H9 (cell line): ENCODE measurements at regions not wholly inside any gene's neighbourhood (a gene's known extent, or its start where the extent isn't known, plus 50 kb on each side); places are given as distances from the start of the nearest gene placed in this dataset.

ENCODE experiments used
- DNase-seq: peaks from one replicate; pipeline ENCODE4 v3.0.0-alpha.2; 2017
- H2AFZ ChIP-seq: one replicate; pipeline ENCODE4 v1.6.1; 2013; ENCODE audit warnings: mild to moderate bottlenecking, low read length, control low read depth, moderate library complexity
- H2AK5ac ChIP-seq: 2 replicates; pipeline ENCODE4 v1.6.1; 2013; ENCODE audit warnings: low read length, control low read depth, mixed read lengths; ENCODE audit not compliant: insufficient read length
- H2BK120ac ChIP-seq: one replicate; pipeline ENCODE4 v1.6.1; 2013; ENCODE audit warnings: low read depth, mild to moderate bottlenecking, low read length, control low read depth, inconsistent platforms; ENCODE audit not compliant: poor library complexity, severe bottlenecking
- H2BK12ac ChIP-seq: 2 replicates; pipeline ENCODE4 v1.6.1; 2013; ENCODE audit warnings: low read length, control low read depth, mixed read lengths, low read depth; ENCODE audit not compliant: insufficient read length
- H2BK15ac ChIP-seq: 2 replicates; pipeline ENCODE4 v1.6.1; 2013; ENCODE audit warnings: low read depth, low read length, control low read depth
- H2BK20ac ChIP-seq: one replicate; pipeline ENCODE4 v1.6.1; 2013; ENCODE audit warnings: low read depth, mild to moderate bottlenecking, low read length, control low read depth, inconsistent platforms; ENCODE audit not compliant: poor library complexity, severe bottlenecking
- H2BK5ac ChIP-seq: 2 replicates; pipeline ENCODE4 v1.6.1; 2013; ENCODE audit warnings: low read length, control low read depth, mixed read lengths; ENCODE audit not compliant: insufficient read length
- H3K14ac ChIP-seq: 2 replicates; pipeline ENCODE4 v1.6.1; 2013; ENCODE audit warnings: low read length, control low read depth; ENCODE audit not compliant: insufficient read depth
- H3K18ac ChIP-seq: 2 replicates; pipeline ENCODE4 v1.6.1; 2013; ENCODE audit warnings: low read depth, mild to moderate bottlenecking, mixed read lengths, low read length, control low read depth; ENCODE audit not compliant: insufficient read length
- H3K23ac ChIP-seq: 2 replicates; pipeline ENCODE4 v1.6.1; 2013; ENCODE audit warnings: low read length, control low read depth, mixed read lengths, low read depth; ENCODE audit not compliant: insufficient read length
- H3K23me2 ChIP-seq: 2 replicates; pipeline ENCODE4 v1.6.1; 2013; ENCODE audit warnings: low read depth, mild to moderate bottlenecking, mixed read lengths, low read length, control low read depth; ENCODE audit not compliant: insufficient read length, poor library complexity, severe bottlenecking
- H3K27ac ChIP-seq: 2 replicates; pipeline ENCODE4 v1.5.1; 2013; ENCODE audit warnings: low read length, control low read depth, mixed read lengths, low read depth; ENCODE audit not compliant: insufficient read length
- H3K27me3 ChIP-seq: 2 replicates; pipeline ENCODE4 v1.6.1; 2013; ENCODE audit warnings: low read length, control low read depth, inconsistent platforms; ENCODE audit not compliant: insufficient read depth
- H3K4ac ChIP-seq: 2 replicates; pipeline ENCODE4 v1.6.1; 2013; ENCODE audit warnings: low read depth, mild to moderate bottlenecking, control low read depth, inconsistent platforms, low read length, moderate library complexity
- H3K4me1 ChIP-seq: 2 replicates; pipeline ENCODE4 v1.6.1; 2013; ENCODE audit warnings: low read length, control low read depth, inconsistent platforms; ENCODE audit not compliant: insufficient read depth
- H3K4me2 ChIP-seq: 2 replicates; pipeline ENCODE4 v1.6.1; 2013; ENCODE audit warnings: low read length, control low read depth, mixed read lengths; ENCODE audit not compliant: insufficient read length, insufficient read depth
- H3K56ac ChIP-seq: 2 replicates; pipeline ENCODE4 v1.6.1; 2013; ENCODE audit warnings: low read depth, mild to moderate bottlenecking, mixed read lengths, low read length, control low read depth; ENCODE audit not compliant: insufficient read length
- H3K79me1 ChIP-seq: 2 replicates; pipeline ENCODE4 v1.6.1; 2013; ENCODE audit warnings: low read depth, mild to moderate bottlenecking, moderate library complexity, low read length, control low read depth, inconsistent platforms; ENCODE audit not compliant: insufficient read depth, poor library complexity, severe bottlenecking
- H3K79me2 ChIP-seq: 2 replicates; pipeline ENCODE4 v1.6.1; 2013; ENCODE audit warnings: low read length, control low read depth, inconsistent platforms; ENCODE audit not compliant: insufficient read depth
- H3K9ac ChIP-seq: 2 replicates; pipeline ENCODE4 v1.6.1; 2013; ENCODE audit warnings: low read length, control low read depth, mixed read lengths; ENCODE audit not compliant: insufficient read length; ENCODE audit errors: extremely low read depth
- H3K9me3 ChIP-seq: one replicate; pipeline ENCODE4 v1.6.1; 2013; ENCODE audit warnings: low read depth, low read length, inconsistent platforms; ENCODE audit not compliant: control insufficient read depth
- H3T11ph ChIP-seq: one replicate; pipeline ENCODE4 v1.6.1; 2013; ENCODE audit warnings: mild to moderate bottlenecking, low read length, control low read depth, inconsistent platforms
- H4K20me1 ChIP-seq: one replicate; pipeline ENCODE4 v1.6.1; 2013; ENCODE audit not compliant: control insufficient read depth, insufficient read length, insufficient read depth
- H4K5ac ChIP-seq: 2 replicates; pipeline ENCODE4 v1.6.1; 2013; ENCODE audit warnings: low read depth, mild to moderate bottlenecking, mixed read lengths, low read length, control low read depth; ENCODE audit not compliant: insufficient read length
- H4K8ac ChIP-seq: replicated peaks from 2 replicates; pipeline ENCODE4 v1.6.1; 2013; ENCODE audit warnings: low read length, control low read depth, mixed read lengths, low read depth; ENCODE audit not compliant: insufficient read length
- H4K91ac ChIP-seq: 2 replicates; pipeline ENCODE4 v1.6.1; 2013; ENCODE audit warnings: low read depth, mild to moderate bottlenecking, moderate library complexity, mixed read lengths, low read length, control low read depth; ENCODE audit not compliant: insufficient read length
- H3K27ac Mint-ChIP-seq, 3 experiments: 2 replicates in 2 of 3; 3 replicates in 1 of 3; pipeline ENCODE4 v1.8.0; 2020 to 2021; ENCODE audit warnings: mixed read lengths in 3 of 3, mild to moderate bottlenecking in 1 of 3, moderate library complexity in 1 of 3
- H3K27me3 Mint-ChIP-seq: 2 replicates; pipeline ENCODE4 v1.8.0; 2021; ENCODE audit warnings: low read depth, mild to moderate bottlenecking, moderate library complexity, mixed read lengths
- H3K36me3 Mint-ChIP-seq, 3 experiments: 2 replicates in 2 of 3; 3 replicates in 1 of 3; pipeline ENCODE4 v1.8.0; 2020 to 2021; ENCODE audit warnings: low read depth in 3 of 3, mixed read lengths in 3 of 3; ENCODE audit not compliant: insufficient read depth in 1 of 3
- H3K4me1 Mint-ChIP-seq, 2 experiments: 2 replicates each; pipeline ENCODE4 v1.8.0; 2020; ENCODE audit warnings: mixed read lengths in 2 of 2
- H3K4me3 Mint-ChIP-seq, 2 experiments: 2 replicates in 1 of 2; 3 replicates in 1 of 2; pipeline ENCODE4 v1.8.0; 2020 to 2021; ENCODE audit warnings: mild to moderate bottlenecking in 2 of 2, mixed read lengths in 2 of 2, moderate library complexity in 1 of 2
- H3K9me3 Mint-ChIP-seq, 2 experiments: 2 replicates in 1 of 2; 3 replicates in 1 of 2; pipeline ENCODE4 v1.8.0; 2020; ENCODE audit warnings: mild to moderate bottlenecking in 2 of 2, mixed read lengths in 2 of 2, moderate library complexity in 1 of 2
- WGBS: extraction: QIAGEN DNeasy Blood & Tissue Kit; methylation state at CpG from one replicate; pipeline ENCODE4 v1.1.7; 2013; ENCODE audit warnings: missing lambda C conversion rate, low lambda C conversion rate, mixed read lengths; ENCODE audit not compliant: insufficient read length; ENCODE audit errors: extremely low coverage; 5-methylcytosine and 5-hydroxymethylcytosine counted together
- TF ChIP-seq, protein P1 (sequence below): fragments of 200-600 bp; sonication (generic); conservative IDR thresholded peaks from 3 replicates; pipeline ENCODE4 v1.8.0; 2021; ENCODE audit warnings: antibody characterized with exemption, mild to moderate bottlenecking

DNA sequence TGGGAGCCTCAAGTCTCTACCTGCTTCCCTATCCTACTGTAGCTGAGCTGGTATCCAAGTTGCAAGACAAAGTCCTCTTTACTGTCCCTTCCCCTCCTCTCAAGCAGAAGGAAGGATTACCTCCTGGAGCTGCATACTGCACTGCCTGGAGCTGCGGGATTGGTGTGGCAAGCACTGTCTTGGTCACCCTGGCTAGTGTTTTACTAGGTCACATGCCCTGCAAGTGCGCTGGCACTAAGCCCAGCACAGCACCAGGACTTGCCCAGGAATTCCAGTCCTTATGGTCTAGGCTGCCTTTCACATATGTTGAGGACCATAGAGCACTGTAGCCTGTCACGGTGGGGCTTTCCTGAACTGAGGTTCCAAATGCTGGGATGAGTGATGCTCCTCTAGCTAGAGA, 227.3 kb upstream of the ZC4H2 start:
- H3K79me1 ChIP-seq, result no peaks in the 10 kb centered on the region
- no peak overlapping the region for H3K4ac ChIP-seq
- H3K4me2 ChIP-seq, result no peak overlapping the region
- no peak overlapping the region for H2BK5ac ChIP-seq
- TF ChIP-seq, protein P1, sequence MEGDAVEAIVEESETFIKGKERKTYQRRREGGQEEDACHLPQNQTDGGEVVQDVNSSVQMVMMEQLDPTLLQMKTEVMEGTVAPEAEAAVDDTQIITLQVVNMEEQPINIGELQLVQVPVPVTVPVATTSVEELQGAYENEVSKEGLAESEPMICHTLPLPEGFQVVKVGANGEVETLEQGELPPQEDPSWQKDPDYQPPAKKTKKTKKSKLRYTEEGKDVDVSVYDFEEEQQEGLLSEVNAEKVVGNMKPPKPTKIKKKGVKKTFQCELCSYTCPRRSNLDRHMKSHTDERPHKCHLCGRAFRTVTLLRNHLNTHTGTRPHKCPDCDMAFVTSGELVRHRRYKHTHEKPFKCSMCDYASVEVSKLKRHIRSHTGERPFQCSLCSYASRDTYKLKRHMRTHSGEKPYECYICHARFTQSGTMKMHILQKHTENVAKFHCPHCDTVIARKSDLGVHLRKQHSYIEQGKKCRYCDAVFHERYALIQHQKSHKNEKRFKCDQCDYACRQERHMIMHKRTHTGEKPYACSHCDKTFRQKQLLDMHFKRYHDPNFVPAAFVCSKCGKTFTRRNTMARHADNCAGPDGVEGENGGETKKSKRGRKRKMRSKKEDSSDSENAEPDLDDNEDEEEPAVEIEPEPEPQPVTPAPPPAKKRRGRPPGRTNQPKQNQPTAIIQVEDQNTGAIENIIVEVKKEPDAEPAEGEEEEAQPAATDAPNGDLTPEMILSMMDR, result no peak
- H3K18ac ChIP-seq, result no peak overlapping the region
- no peak overlapping the region for H3K14ac ChIP-seq
- Mint-ChIP-seq H3K4me1 (no peaks in the 10 kb centered on the region), H3K4me3 (no peak overlapping the region), H3K27me3 (peaks cover 2% of the 10 kb centered on the region; the same call in 1 of the 2 replicates), H3K9me3 (peaks cover 69 to 73% of the 10 kb centered on the region in 2 experiments), H3K27ac (no peak overlapping the region), H3K36me3 (peaks cover 5 to 19% (median 5%) of the 10 kb centered on the region in 3 experiments; a peak in 6 of 7 replicates)
- H4K20me1 ChIP-seq, result no peaks in the 10 kb centered on the region
- no peak overlapping the region for H3K27ac ChIP-seq
- H3K56ac ChIP-seq, result no peak overlapping the region
- no peak overlapping the region for H3T11ph ChIP-seq
- H2BK15ac ChIP-seq, result no peak overlapping the region
- peaks cover 6% of the 10 kb centered on the region for H3K9me3 ChIP-seq
- no peak overlapping the region for H2AFZ ChIP-seq
- H3K4me1 ChIP-seq, result no peaks in the 10 kb centered on the region
- H2BK120ac ChIP-seq, result no peak overlapping the region
- H4K91ac ChIP-seq, result no peak overlapping the region
- no peaks in the 10 kb centered on the region for H3K79me2 ChIP-seq
- DNase-seq, result no peak
- H2BK12ac ChIP-seq, result no peak overlapping the region
- no peak overlapping the region for H2AK5ac ChIP-seq
- no peak overlapping the region for H3K9ac ChIP-seq
- H2BK20ac ChIP-seq, result no peak overlapping the region
- no peaks in the 10 kb centered on the region for H3K27me3 ChIP-seq
- H3K23me2 ChIP-seq, result no peaks in the 10 kb centered on the region
- H3K23ac ChIP-seq, result no peak overlapping the region
- no CpG with 5 or more reads among the region's 3 CpGs for WGBS
- no peak overlapping the region for H4K5ac ChIP-seq
- H4K8ac ChIP-seq, result no peak overlapping the region
